GM23338 (cell line): ENCODE measurements at regions not wholly inside any gene's neighbourhood (a gene's known extent, or its start where the extent isn't known, plus 50 kb on each side); places are given as distances from the start of the nearest gene placed in this dataset.

Experiments
- ATAC-seq: fragments of 200-7000 bp; cut with Tn5 transposase; 3 replicates; pipeline ENCODE4 v1.9.1; 2020
- DNase-seq: peaks from one replicate; pipeline ENCODE4 v3.0.0-alpha.2; 2015; ENCODE audit warnings: low spot score
- H2AFZ ChIP-seq: fragments of 200-600 bp; sonication (generic); 2 replicates; pipeline ENCODE4 v1.8.0; 2016; ENCODE audit warnings: antibody characterized with exemption, mild to moderate bottlenecking, moderate library complexity
- H3F3A ChIP-seq: fragments of 200-600 bp; sonication (generic); replicated peaks from 2 replicates; pipeline ENCODE4 v1.8.0; 2017; ENCODE audit warnings: antibody characterized with exemption, mixed run types, low read depth
- H3K27ac ChIP-seq: fragments of 200-600 bp; sonication (generic); 2 replicates; pipeline ENCODE4 v1.6.1; 2016; ENCODE audit warnings: low read depth
- H3K27me3 ChIP-seq: fragments of 200-600 bp; sonication (generic); 2 replicates; pipeline ENCODE4 v1.8.0; 2016; ENCODE audit warnings: mild to moderate bottlenecking, mixed run types, moderate library complexity; ENCODE audit not compliant: insufficient read depth
- H3K36me3 ChIP-seq: fragments of 200-600 bp; sonication (generic); 2 replicates; pipeline ENCODE4 v1.8.0; 2016; ENCODE audit warnings: mild to moderate bottlenecking; ENCODE audit not compliant: insufficient read depth
- H3K4me1 ChIP-seq: fragments of 200-600 bp; sonication (generic); 2 replicates; pipeline ENCODE4 v1.8.0; 2016; ENCODE audit warnings: mild to moderate bottlenecking, moderate library complexity; ENCODE audit not compliant: insufficient read depth
- H3K4me2 ChIP-seq: fragments of 200-600 bp; sonication (generic); 2 replicates; pipeline ENCODE4 v1.7.1; 2017; ENCODE audit warnings: mixed run types
- H3K4me3 ChIP-seq: fragments of 200-600 bp; sonication (generic); 2 replicates; pipeline ENCODE4 v1.6.1; 2016; ENCODE audit warnings: mixed run types
- H3K79me2 ChIP-seq: fragments of 200-600 bp; sonication (generic); replicated peaks from 2 replicates; pipeline ENCODE4 v1.8.0; 2017; ENCODE audit warnings: mild to moderate bottlenecking; ENCODE audit not compliant: insufficient read depth
- H3K9me2 ChIP-seq: fragments of 200-600 bp; sonication (generic); 2 replicates; pipeline ENCODE4 v1.8.0; 2017; ENCODE audit not compliant: insufficient read depth
- H4K20me1 ChIP-seq: fragments of 200-600 bp; sonication (generic); replicated peaks from 2 replicates; pipeline ENCODE4 v1.8.0; 2017; ENCODE audit warnings: mild to moderate bottlenecking; ENCODE audit not compliant: insufficient read depth
- H3K27ac Mint-ChIP-seq: 2 replicates; pipeline ENCODE4 v1.8.0; 2020; ENCODE audit warnings: inconsistent platforms, mild to moderate bottlenecking, moderate library complexity, mixed read lengths
- H3K27me3 Mint-ChIP-seq: 3 replicates; pipeline ENCODE4 v1.8.0; 2022; ENCODE audit warnings: low read depth, mild to moderate bottlenecking, moderate library complexity, mixed read lengths, inconsistent platforms; ENCODE audit not compliant: insufficient read depth, poor library complexity
- H3K36me3 Mint-ChIP-seq: 3 replicates; pipeline ENCODE4 v1.8.0; 2021; ENCODE audit warnings: low read depth, mild to moderate bottlenecking, inconsistent platforms, moderate library complexity, mixed read lengths
- H3K4me1 Mint-ChIP-seq: 3 replicates; pipeline ENCODE4 v1.8.0; 2020; ENCODE audit warnings: mild to moderate bottlenecking, inconsistent platforms, mixed read lengths
- H3K4me3 Mint-ChIP-seq: 3 replicates; pipeline ENCODE4 v1.8.0; 2021; ENCODE audit warnings: moderate library complexity, mild to moderate bottlenecking, inconsistent platforms, mixed read lengths
- H3K9me3 Mint-ChIP-seq: 3 replicates; pipeline ENCODE4 v1.8.0; 2020; ENCODE audit warnings: moderate library complexity, mild to moderate bottlenecking, inconsistent platforms, mixed read lengths
- CREB1 ChIP-seq: fragments of 250-450 bp; sonication (Bioruptor Pico); IDR thresholded peaks from 2 replicates; pipeline ENCODE4 v1.5.0; 2020; ENCODE audit warnings: low read depth, mild to moderate bottlenecking, moderate library complexity
- CTCF ChIP-seq, 2 experiments: fragments of 200-600 bp in 1 of 2; sonication (generic) in 1 of 2; conservative IDR thresholded peaks; 2 replicates each; pipeline versions ENCODE4 v1.5.1 to v1.6.1; 2016 to 2017; ENCODE audit warnings: antibody characterized with exemption in 2 of 2, low read depth in 2 of 2, mild to moderate bottlenecking in 2 of 2, moderate library complexity in 1 of 2
- EZH2 ChIP-seq: fragments of 200-600 bp; sonication (generic); IDR thresholded peaks from one replicate; pipeline ENCODE4 v1.8.0; 2017; ENCODE audit warnings: antibody characterized with exemption, mild to moderate bottlenecking, low read depth; ENCODE audit not compliant: unreplicated experiment
- EZH2phosphoT487 ChIP-seq: fragments of 200-600 bp; sonication (generic); IDR thresholded peaks from one replicate; pipeline ENCODE4 v1.8.1; 2018; ENCODE audit warnings: antibody characterized with exemption; ENCODE audit not compliant: unreplicated experiment
- JUNB ChIP-seq: IDR thresholded peaks from one replicate; pipeline ENCODE4 v1.6.1; 2016; ENCODE audit warnings: antibody characterized with exemption; ENCODE audit not compliant: unreplicated experiment
- NANOG ChIP-seq: IDR thresholded peaks from 2 replicates; pipeline ENCODE4 v1.6.1; 2016; ENCODE audit warnings: antibody characterized with exemption, borderline replicate concordance
- POLR2AphosphoS5 ChIP-seq: IDR thresholded peaks from 2 replicates; pipeline ENCODE4 v1.6.1; 2016; ENCODE audit warnings: antibody characterized with exemption, low read depth
- REST ChIP-seq: IDR thresholded peaks from one replicate; pipeline ENCODE4 v1.6.1; 2018; ENCODE audit warnings: antibody characterized with exemption; ENCODE audit not compliant: unreplicated experiment
- STAT1 ChIP-seq: IDR thresholded peaks from one replicate; pipeline ENCODE4 v1.6.1; 2016; ENCODE audit warnings: antibody characterized with exemption; ENCODE audit not compliant: unreplicated experiment
- ZNF114 ChIP-seq: fragments of 250-450 bp; sonication (Bioruptor Pico); IDR thresholded peaks from 2 replicates; pipeline ENCODE4 v1.5.0; 2020; ENCODE audit warnings: mild to moderate bottlenecking, moderate library complexity
- ZNF331 ChIP-seq: fragments of 250-450 bp; sonication (Bioruptor Pico); IDR thresholded peaks from 2 replicates; pipeline ENCODE4 v1.5.0; 2020; ENCODE audit warnings: low read depth, mild to moderate bottlenecking, moderate library complexity

- TF ChIP-seq ZNF331 (CRISPR knock-in tag) (no peak), POLR2AphosphoS5 (no peak), REST (no peak), JUNB (no peak), STAT1 (no peak), NANOG (no peak), EZH2phosphoT487 (no peak), CREB1 (CRISPR knock-in tag) (no peak), EZH2 (no peak), CTCF (conservative IDR thresholded peaks at IDR 0.05; ENCODE audit: low read depth in 2 of 2) (no peak)
These were observed 341.6 kb downstream of the TGFB2 start (continued) for GRCh38 chr1:218686761-218687160.

GRCh38 chr1:218692808-218693207, 347.7 kb downstream of the TGFB2 start:
- H3K79me2 ChIP-seq: no peaks in the 10 kb centered on the region
- H3K27me3 ChIP-seq: no peaks in the 10 kb centered on the region
- DNase-seq (no peak), ATAC-seq (no peak)
- H3K4me2 ChIP-seq: no peak overlapping the region
- no peak for TF ChIP-seq ZNF114
- no peak for TF ChIP-seq CTCF (conservative IDR thresholded peaks at IDR 0.05; ENCODE audit: low read depth in 2 of 2)
- no peak for TF ChIP-seq ZNF331 (CRISPR knock-in tag)
- no peak for TF ChIP-seq NANOG
- no peak overlapping the region for H3K4me3 Mint-ChIP-seq
- peaks cover 12% of the 10 kb centered on the region for H3K4me1 ChIP-seq
- H3K4me3 ChIP-seq: no peak overlapping the region
- H3K4me1 Mint-ChIP-seq: peaks cover 11% of the 10 kb centered on the region
- H3K9me2 ChIP-seq: peaks cover 6% of the 10 kb centered on the region; the same call in 1 of the 2 replicates
- H2AFZ ChIP-seq: no peak overlapping the region
- no peaks in the 10 kb centered on the region for H4K20me1 ChIP-seq
- H3K36me3 Mint-ChIP-seq: no peaks in the 10 kb centered on the region
- no peaks in the 10 kb centered on the region; the same call in 2 of the 3 replicates for H3K9me3 Mint-ChIP-seq
- H3K27me3 Mint-ChIP-seq: no peaks in the 10 kb centered on the region
- no peak overlapping the region for H3K27ac ChIP-seq
- H3K36me3 ChIP-seq: no peaks in the 10 kb centered on the region
- H3F3A ChIP-seq: no peaks in the 10 kb centered on the region
- no peak overlapping the region for H3K27ac Mint-ChIP-seq
